OCI-LY3 (cell line): ENCODE measurements at regions not wholly inside any gene's neighbourhood (a gene's known extent, or its start where the extent isn't known, plus 50 kb on each side); places are given as distances from the start of the nearest gene placed in this dataset.

Source experiments
- H2AFZ ChIP-seq: fragments of 200-600, 300-600 bp; shearing (Covaris generic); 2 replicates; pipeline ENCODE4 v1.6.0; 2014; ENCODE audit warnings: antibody characterized with exemption, low read depth, low read length
- H3K27ac ChIP-seq: fragments of 200-600, 300-600 bp; sonication (generic); 2 replicates; pipeline ENCODE4 v1.5.1; 2014; ENCODE audit warnings: mild to moderate bottlenecking, low read length, moderate library complexity, mixed read lengths
- H3K27me3 ChIP-seq: fragments of 200-600, 300-600 bp; sonication (generic); 2 replicates; pipeline ENCODE4 v1.6.1; 2014; ENCODE audit warnings: low read depth, low read length, mixed read lengths
- H3K36me3 ChIP-seq: fragments of 200-600, 300-600 bp; sonication (generic); replicated peaks from 2 replicates; pipeline ENCODE3; 2014; ENCODE audit warnings: low read depth, low read length, mixed read lengths
- H3K4me1 ChIP-seq: fragments of 300-600, 200-600 bp; sonication (generic); 2 replicates; pipeline ENCODE4 v1.6.1; 2014; ENCODE audit warnings: low read length, mixed read lengths
- H3K4me2 ChIP-seq: fragments of 200-600, 300-600 bp; sonication (generic); 2 replicates; pipeline ENCODE4 v1.6.1; 2014; ENCODE audit warnings: low read length, mixed read lengths
- H3K4me3 ChIP-seq: fragments of 300-600, 200-600 bp; sonication (generic); 2 replicates; pipeline ENCODE4 v1.5.1; 2014; ENCODE audit warnings: antibody characterized with exemption, mild to moderate bottlenecking, low read length, moderate library complexity
- H3K79me2 ChIP-seq: fragments of 300-600, 200-600 bp; shearing (Covaris generic); 2 replicates; pipeline ENCODE4 v1.6.1; 2014; ENCODE audit warnings: mild to moderate bottlenecking, low read length, mixed read lengths
- H3K9ac ChIP-seq: fragments of 300-600, 200-600 bp; shearing (Covaris generic); 2 replicates; pipeline ENCODE4 v1.6.0; 2014; ENCODE audit warnings: mild to moderate bottlenecking, low read length, moderate library complexity
- H3K9me3 ChIP-seq: fragments of 200-600, 300-600 bp; shearing (Covaris generic); 2 replicates; pipeline ENCODE4 v1.6.1; 2014; ENCODE audit warnings: low read length, mixed read lengths; ENCODE audit not compliant: insufficient read depth
- H4K20me1 ChIP-seq: fragments of 200-600, 300-600 bp; sonication (generic); 2 replicates; pipeline ENCODE4 v1.6.1; 2016; ENCODE audit warnings: low read length, mixed read lengths; ENCODE audit not compliant: insufficient read depth
- CTCF ChIP-seq: fragments of 200-600, 300-600 bp; sonication (generic); IDR thresholded peaks from 2 replicates; pipeline ENCODE4 v1.5.1; 2014; ENCODE audit warnings: antibody characterized with exemption, low read length, low read depth
- EZH2phosphoT487 ChIP-seq: fragments of 200-600 bp; shearing (Covaris generic); IDR thresholded peaks from 2 replicates; pipeline ENCODE4 v1.6.1; 2018; ENCODE audit warnings: antibody characterized with exemption, mixed run types, low read depth

DNA sequence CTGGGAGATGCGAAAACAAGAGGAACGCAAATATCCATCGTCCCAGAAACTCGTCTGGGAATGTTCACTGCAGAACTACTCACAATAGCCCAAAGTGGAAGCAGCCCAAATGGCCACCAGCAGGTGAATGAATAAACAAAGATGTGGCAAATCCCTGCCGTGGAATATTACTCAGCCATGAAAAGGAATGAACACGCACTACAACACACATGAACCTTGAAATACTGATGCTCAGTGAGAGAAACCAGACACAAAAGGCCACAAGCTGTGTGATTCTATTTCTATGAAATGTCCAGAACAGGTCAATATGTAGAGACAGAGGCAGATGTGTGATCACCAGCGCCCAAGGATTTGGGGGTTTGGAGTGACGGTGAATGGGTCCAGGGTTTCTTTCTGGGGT is 169.8 kb downstream of the IRF8 start:
- Histone ChIP-seq H2AFZ (no peak overlapping the region), H3K9me3 (no peaks in the 10 kb centered on the region), H3K4me2 (no peak overlapping the region), H3K79me2 (no peaks in the 10 kb centered on the region), H3K27ac (no peak overlapping the region), H3K9ac (no peak overlapping the region), H4K20me1 (no peaks in the 10 kb centered on the region), H3K36me3 (no peaks in the 10 kb centered on the region), H3K27me3 (no peaks in the 10 kb centered on the region), H3K4me1 (no peaks in the 10 kb centered on the region), H3K4me3 (no peak overlapping the region)
- TF ChIP-seq EZH2phosphoT487, result no peak
- no peak for TF ChIP-seq CTCF

- no peak overlapping the region for H3K4me3 ChIP-seq
- H3K4me2 ChIP-seq, result no peak overlapping the region
- no peak overlapping the region for H3K9ac ChIP-seq
- H3K36me3 ChIP-seq, result no peaks in the 10 kb centered on the region
- H3K79me2 ChIP-seq, result no peaks in the 10 kb centered on the region
- H3K9me3 ChIP-seq, result no peaks in the 10 kb centered on the region
- H3K27ac ChIP-seq, result no peak overlapping the region
- TF ChIP-seq EZH2phosphoT487 (no peak), CTCF (no peak)
- no peak overlapping the region for H2AFZ ChIP-seq
- peaks cover 7% of the 10 kb centered on the region; the same call in 1 of the 2 replicates for H3K27me3 ChIP-seq
- no peaks in the 10 kb centered on the region for H4K20me1 ChIP-seq
- no peaks in the 10 kb centered on the region for H3K4me1 ChIP-seq
Observed at GRCh38 chr16:86069736-86070298, 170.9 kb downstream of the IRF8 start.

DNA sequence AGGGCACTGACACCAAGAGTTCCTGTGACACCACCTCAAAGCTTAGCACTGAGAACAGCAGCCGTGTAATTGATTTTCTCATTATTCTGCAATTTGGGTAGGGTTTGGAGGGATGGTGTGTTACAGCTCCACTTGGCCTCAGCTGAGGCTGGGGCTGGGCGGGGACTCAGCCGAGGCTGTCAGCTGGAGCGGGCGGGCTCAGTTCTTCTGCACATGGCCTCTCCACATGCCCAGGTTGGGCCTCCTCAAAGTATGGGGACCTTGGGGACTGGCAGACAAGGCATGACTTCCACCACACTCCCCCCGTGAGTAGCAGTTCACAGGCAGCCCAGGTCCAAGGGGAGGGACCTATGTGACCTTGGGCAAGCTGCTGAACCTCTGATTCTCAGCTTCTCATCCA is 171.5 kb downstream of the IRF8 start:
- Histone ChIP-seq H3K79me2 (no peaks in the 10 kb centered on the region), H3K27ac (no peak overlapping the region), H3K9ac (no peak overlapping the region), H3K4me2 (no peak overlapping the region), H3K4me1 (no peaks in the 10 kb centered on the region), H2AFZ (no peak overlapping the region), H3K27me3 (peaks cover 11% of the 10 kb centered on the region; the same call in 1 of the 2 replicates), H4K20me1 (no peaks in the 10 kb centered on the region), H3K9me3 (no peaks in the 10 kb centered on the region), H3K4me3 (no peak overlapping the region), H3K36me3 (no peaks in the 10 kb centered on the region)
- TF ChIP-seq EZH2phosphoT487 (no peak), CTCF (no peak)

DNA sequence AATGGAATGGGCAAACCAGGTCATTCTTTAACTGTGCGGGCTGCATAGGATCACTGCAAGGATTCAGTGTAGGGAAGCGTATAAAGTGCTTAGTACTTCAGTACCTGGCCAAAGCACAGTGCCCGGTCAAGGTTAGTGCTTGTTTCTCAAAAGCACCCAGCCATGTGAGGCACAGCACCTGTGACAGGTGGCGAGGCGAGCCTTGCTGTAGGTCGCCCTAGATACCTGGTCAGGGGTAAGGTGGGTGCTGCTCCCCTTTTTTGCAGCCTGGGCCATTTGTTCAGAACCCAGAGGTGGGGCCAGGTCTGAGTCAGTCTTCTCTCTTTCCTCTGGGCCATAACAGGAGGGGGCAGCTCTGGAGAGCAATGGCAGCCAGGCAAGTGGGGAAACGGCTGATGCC is 172.0 kb downstream of the IRF8 start:
- H3K9ac ChIP-seq, result no peak overlapping the region
- H3K36me3 ChIP-seq, result no peaks in the 10 kb centered on the region
- TF ChIP-seq CTCF (no peak), EZH2phosphoT487 (no peak)
- H3K4me3 ChIP-seq, result no peak overlapping the region
- no peaks in the 10 kb centered on the region for H3K9me3 ChIP-seq
- H3K4me2 ChIP-seq, result no peak overlapping the region
- no peak overlapping the region for H3K27ac ChIP-seq
- H2AFZ ChIP-seq, result no peak overlapping the region
- H4K20me1 ChIP-seq, result no peaks in the 10 kb centered on the region
- H3K79me2 ChIP-seq, result no peaks in the 10 kb centered on the region
- H3K4me1 ChIP-seq, result no peaks in the 10 kb centered on the region
- peaks cover 15% of the 10 kb centered on the region; the same call in 1 of the 2 replicates for H3K27me3 ChIP-seq
